ENCODE measurements at regions not wholly inside any gene's neighbourhood (a gene's known extent, or its start where the extent isn't known, plus 50 kb on each side); places are given as distances from the start of the nearest gene placed in this dataset.
"Not testable (repeated sequence)": the region's sequence is repeated elsewhere in the genome, so short reads cannot be mapped to it uniquely, and the experiment has no call there.

GRCh38 chrX:131831185-131831520, 191.9 kb upstream of the STK26 start:
- no peak for DNase-seq

GRCh38 chrX:131836161-131836560, 186.9 kb upstream of the STK26 start:
- no peak for DNase-seq

GRCh38 chrX:131837325-131837724, 185.8 kb upstream of the STK26 start:
- no peak for DNase-seq

- DNase-seq: no peak
Measured at GRCh38 chrX:131840799-131841495, 182.2 kb upstream of the STK26 start.

DNA sequence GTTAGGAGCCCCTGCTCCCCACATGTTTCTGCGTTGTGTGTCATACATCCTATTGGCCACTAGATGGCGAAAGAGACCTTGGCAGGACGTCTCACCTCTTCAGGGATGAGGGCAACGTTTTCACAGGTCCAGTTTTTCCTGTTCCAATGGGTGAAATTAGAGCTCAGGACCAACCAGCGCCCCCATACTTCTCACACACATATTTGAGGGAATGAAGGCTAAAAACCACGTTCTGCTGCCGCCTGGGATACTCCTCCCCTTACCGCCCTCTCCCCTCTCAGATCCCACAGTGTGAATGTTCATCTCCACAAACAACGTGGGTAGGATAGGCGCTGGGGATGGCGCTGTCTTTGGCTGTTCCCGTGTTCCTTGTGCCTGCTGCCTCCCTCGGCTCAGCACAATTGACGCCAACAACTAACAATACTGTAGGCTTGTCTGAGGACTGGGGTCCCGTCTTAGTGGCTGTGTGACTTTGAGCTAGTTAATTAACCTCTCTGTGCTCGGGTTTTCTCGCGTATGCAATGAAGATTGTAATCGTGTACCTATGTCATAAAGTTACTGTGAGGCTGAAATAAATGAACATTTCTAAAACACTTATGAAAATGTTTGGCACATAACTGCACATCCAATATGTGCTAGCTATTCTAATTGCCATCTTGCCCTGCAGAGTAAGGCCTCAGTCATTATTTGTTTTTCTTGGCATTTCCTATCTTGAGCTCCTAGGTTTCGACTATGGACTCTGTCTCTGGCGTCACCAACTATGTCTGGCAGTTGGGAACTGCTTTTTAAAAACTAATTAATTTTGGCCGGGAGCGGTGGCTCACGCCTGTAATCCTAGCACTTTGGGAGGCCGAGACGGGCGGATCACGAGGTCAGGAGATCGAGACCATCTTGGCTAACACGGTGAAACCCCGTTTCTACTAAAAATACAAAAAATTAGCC, 181.3 kb upstream of the STK26 start:
- DNase-seq: no peak

GRCh38 chrX:131843987-131844386, 179.1 kb upstream of the STK26 start:
- no peak for DNase-seq

GRCh38 chrX:131845201-131845600, 177.9 kb upstream of the STK26 start:
- DNase-seq: no peak

GRCh38 chrX:131845771-131846170, 177.3 kb upstream of the STK26 start:
- DNase-seq: no peak

DNA sequence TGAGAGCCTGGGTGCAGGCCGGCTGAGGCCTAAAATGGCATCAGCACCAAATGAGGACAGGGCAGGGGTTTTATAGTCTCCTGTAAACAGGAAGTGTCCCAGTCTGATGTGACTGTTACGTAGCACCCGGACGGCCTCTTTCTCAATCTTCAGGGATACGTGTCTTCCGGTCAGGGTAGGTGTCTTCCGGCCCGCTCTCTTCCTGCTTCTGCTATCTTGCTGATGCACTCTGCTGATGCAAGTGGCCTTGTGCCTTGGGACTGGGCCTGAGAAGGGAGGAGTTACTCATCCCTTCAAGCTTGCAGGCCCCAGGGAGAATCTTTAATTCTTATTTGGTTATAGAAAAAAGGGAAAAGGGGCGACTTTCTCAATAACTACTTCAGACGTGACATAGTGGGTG, 172.1 kb upstream of the STK26 start:
- DNase-seq: not testable (repeated sequence)

DNA sequence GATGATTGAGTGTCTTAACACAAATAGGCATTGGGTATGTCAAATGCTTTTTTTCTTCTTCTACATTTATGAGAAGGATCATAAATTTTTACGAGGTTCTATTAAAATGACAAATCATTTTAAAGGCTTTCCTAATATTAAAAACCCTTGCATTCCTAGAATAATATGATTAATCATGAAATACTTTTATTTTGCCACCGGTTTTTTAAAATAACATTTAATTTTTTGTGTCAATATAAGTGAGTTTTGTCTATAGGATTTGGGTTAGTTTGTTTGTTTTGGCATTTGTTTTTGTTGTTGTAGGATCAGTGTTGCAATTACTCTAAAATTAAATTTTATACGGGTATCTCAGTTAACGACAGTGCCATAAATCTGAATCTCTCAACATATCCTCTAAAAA, 169.7 kb upstream of the STK26 start:
- no peak for DNase-seq

DNA sequence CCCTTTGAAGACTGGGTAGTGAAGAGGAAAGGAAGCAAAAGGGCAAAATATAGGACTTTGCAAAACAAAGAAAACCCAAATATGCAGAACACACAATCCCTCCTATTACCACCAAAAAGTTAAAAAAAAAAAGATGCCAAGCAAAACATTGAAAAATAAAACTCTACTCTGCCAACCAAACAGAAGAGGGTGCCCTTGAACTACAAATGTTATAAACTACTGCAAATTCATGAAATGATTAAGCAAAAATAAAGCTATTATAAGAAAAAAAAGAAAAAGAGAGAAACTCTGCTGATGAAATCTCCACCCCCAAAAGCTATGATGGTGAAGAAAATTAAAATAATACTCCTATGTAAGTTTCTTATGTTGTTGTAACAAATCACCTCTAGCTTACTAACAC, 168.5 kb upstream of the STK26 start:
- no peak for DNase-seq

DNA sequence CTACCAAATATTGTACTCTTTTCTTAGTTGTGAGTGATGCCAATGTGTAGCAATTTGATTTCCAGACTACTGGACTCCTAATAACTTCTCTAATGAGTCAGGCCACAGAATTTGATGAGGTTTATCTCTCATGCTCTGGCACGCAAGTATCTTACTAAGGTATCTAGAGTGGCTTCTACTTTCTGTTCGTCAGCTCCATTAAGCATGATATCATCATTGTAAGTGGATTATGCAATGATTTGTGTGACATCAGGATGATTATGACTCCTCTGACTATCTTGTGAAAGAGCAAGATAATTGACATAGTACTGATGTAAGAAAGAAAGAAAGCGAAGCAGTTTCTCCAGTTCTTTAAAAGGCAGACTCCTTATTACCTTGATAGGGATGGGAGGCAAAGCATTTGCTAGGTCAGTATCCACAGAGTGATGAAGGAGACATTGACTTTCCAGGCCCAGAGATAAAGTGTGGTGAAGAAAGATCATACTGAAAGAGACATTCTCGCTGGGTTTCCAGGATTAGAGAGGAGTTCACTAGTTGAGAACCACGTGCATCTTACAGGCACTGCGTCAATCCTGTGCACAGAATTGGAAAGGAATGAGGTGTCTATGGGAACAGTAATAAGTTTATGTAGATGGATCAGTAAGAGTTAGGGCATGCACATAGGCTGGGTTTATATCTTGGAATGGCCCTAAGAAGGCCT, 161.9 kb upstream of the STK26 start:
- no peak for DNase-seq

DNA sequence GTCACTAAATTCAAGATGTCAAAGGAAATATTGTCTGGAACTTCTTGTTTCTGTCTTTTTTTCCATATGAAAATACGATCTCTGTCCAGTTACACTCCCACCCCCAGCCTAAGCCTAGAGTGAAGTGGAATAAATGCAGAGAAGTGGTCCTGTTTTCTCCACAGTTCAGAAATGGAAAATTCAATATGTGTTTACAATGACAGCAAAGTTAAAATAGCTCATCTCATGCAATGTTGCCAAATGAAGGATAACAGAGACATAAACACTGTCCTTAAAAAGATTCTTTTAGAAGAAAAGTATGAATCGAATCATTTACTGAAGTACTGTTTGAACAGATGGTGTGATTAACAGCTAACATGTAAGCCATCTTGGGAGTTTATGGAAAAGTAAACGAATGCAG, 160.8 kb upstream of the STK26 start:
- DNase-seq: no peak

- DNase-seq: no peak
Measured at GRCh38 chrX:131869182-131869581, 153.9 kb upstream of the STK26 start.

- DNase-seq: no peak
Measured at GRCh38 chrX:131874300-131874699, 148.8 kb upstream of the STK26 start.

- not testable (repeated sequence) for DNase-seq
Measured at GRCh38 chrX:131875827-131876226, 147.3 kb upstream of the STK26 start.

DNA sequence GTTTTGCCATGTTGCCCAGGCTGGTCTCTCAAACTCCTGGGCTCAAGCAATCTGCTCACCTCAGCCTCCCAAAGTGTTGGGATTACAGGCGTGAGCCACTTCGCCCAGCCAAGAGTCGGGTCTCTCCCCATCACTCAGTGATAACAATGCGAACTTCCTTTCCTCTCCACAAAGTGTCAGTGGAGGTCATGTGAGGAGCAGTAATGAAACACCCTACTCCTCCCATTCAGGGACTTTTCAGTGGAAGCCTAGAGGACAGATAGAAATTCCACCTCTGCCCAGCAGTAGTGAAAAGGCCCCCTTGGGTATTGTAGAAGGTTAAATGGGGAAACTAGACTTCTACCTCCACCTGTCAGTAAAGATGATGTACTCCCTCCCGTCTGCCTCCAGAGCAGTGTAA, 141.9 kb upstream of the STK26 start:
- DNase-seq: no peak

- not testable (repeated sequence) for DNase-seq
Measured at GRCh38 chrX:131885042-131885441, 138.1 kb upstream of the STK26 start.

- DNase-seq: not testable (repeated sequence)
Measured at GRCh38 chrX:131893857-131894256, 129.2 kb upstream of the STK26 start.

DNA sequence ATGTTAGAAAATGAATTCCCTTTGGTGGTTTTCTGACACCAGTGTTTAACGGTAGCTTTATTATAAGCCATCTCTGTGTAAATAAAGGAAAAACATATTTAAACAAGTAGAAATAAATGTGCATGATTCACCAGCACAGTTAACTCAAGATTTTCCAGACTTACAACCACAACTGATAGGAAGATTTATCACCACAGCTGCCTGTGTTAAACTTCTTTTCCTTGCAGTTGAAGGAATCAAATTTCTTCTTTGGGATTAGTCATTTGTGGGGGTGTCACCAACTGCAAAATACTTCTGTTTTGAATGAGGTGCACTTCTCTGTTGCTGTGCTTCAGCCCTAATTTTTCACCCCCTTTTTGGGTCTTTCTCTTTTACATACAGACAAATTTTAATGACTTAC, 128.1 kb upstream of the STK26 start:
- DNase-seq: no peak

DNA sequence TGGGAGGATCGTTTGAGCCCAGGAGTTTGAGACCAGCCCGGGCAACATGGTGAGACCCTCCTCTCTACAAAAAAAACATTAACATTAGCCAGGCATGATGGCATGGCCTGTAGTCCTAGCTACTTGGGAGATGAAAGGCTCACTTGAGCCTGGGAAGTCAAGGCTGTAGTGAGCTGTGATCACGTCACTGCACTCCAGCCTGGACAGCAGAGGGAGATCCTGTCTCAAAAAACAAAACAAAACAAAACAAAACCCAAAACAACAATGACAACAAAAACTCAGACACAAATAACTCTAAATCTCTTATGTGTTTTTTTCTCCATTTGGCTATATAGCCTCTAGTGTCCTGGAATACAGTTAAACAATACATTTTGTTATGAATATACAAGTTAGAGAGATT, 127.3 kb upstream of the STK26 start:
- no peak for DNase-seq

GRCh38 chrX:131901546-131901945, 121.6 kb upstream of the STK26 start:
- DNase-seq: no peak

DNA sequence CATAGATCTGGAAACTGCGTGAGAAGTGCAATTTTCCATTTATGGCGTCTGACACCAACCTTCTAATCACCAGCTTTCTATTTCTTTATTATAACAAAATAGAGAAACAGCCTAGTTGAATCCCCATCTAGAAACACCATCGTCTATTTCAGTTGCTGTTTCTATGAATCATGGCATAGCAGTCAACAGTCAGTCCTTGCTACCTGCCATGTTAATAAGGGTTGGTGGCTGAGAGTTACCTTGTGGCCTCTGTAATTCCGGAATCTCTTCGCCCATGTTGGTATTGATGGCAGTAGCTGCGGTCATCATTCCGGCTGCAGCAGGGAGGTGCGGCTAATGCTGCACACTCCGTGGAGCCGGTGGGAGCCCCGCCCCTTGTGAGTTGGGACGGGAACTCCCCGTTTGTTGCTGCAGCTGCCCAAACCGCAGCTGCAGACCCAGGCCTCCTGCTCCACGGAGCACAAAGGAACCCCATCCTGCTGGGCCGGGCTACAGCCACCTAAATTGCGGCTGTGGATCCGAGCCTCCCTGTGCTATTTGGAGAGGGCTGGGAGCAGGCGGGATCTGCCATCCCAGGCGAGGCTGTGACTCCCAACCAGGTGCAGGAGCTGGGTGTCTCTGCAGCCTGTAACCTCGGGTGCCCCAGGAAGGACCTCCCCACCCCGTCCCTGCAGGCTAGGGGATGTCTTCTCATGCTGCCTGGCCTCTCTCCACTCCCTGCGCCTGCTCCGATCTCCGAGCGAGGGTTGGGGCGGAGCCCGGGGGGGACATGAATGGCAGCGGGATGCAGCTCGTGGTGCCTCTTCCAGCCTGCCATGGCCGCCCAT, 115.4 kb upstream of the STK26 start:
- no peak for DNase-seq
